ENCODE measurements at regions not wholly inside any gene's neighbourhood (a gene's known extent, or its start where the extent isn't known, plus 50 kb on each side); places are given as distances from the start of the nearest gene placed in this dataset.
"Not testable (repeated sequence)": the region's sequence is repeated elsewhere in the genome, so short reads cannot be mapped to it uniquely, and the experiment has no call there.

- ATAC-seq (ENCODE audit: insufficient read depth, low FRiP score): no peak
- TF ChIP-seq CTCF (IDR thresholded peaks at IDR 0.05; ENCODE audit: control extremely low read depth, extremely low read depth): no peak
- H3K36me3 ChIP-seq (ENCODE audit: control insufficient read depth in 4 of 4, insufficient read depth in 4 of 4, low read length in 4 of 4): no peaks in the 10 kb centered on the region
- DNase-seq: no peak
- no peak overlapping the region for H3K4me3 ChIP-seq
- no peaks in the 10 kb centered on the region for H3K9me3 ChIP-seq (ENCODE audit: control insufficient read depth in 4 of 4, insufficient read depth in 3 of 4, low read length in 3 of 4)
- peaks cover 0 to 4% (median 0%) of the 10 kb centered on the region in 5 donors for H3K4me1 ChIP-seq (ENCODE audit: control insufficient read depth in 5 of 5, insufficient read depth in 5 of 5, low read length in 5 of 5)
- peaks cover 0 to 3% (median 0%) of the 10 kb centered on the region in 3 donors for H3K27me3 ChIP-seq (ENCODE audit: control insufficient read depth in 3 of 3, insufficient read depth in 3 of 3, low read length in 2 of 3)
- no peak overlapping the region for H3K9ac ChIP-seq (ENCODE audit: insufficient read depth in 1 of 2, low read length in 2 of 2)
- no peak overlapping the region for H3K27ac ChIP-seq (ENCODE audit: low read depth in 1 of 2, low read length in 1 of 2)
Measured at GRCh38 chr17:6930749-6931148, 65.1 kb upstream of the ALOX12 start.

GRCh38 chr17:6934544-6934943 is 61.3 kb upstream of the ALOX12 start:
- not testable (repeated sequence) for H3K9me3 ChIP-seq (ENCODE audit: control insufficient read depth in 4 of 4, insufficient read depth in 3 of 4, low read length in 3 of 4); H3K9ac ChIP-seq (ENCODE audit: insufficient read depth in 1 of 2, low read length in 2 of 2); H3K36me3 ChIP-seq (ENCODE audit: control insufficient read depth in 4 of 4, insufficient read depth in 4 of 4, low read length in 4 of 4); H3K27me3 ChIP-seq (ENCODE audit: control insufficient read depth in 3 of 3, insufficient read depth in 3 of 3, low read length in 2 of 3); ATAC-seq (ENCODE audit: insufficient read depth, low FRiP score); DNase-seq; H3K27ac ChIP-seq (ENCODE audit: low read depth in 1 of 2, low read length in 1 of 2); H3K4me3 ChIP-seq; H3K4me1 ChIP-seq (ENCODE audit: control insufficient read depth in 5 of 5, insufficient read depth in 5 of 5, low read length in 5 of 5)
- WGBS, 2 donors: 73 to 94% methylated on average over 2 of the region's 2 CpGs

GRCh38 chr17:6936370-6937028 is 59.4 kb upstream of the ALOX12 start:
- Histone ChIP-seq H3K9ac (ENCODE audit: insufficient read depth in 1 of 2, low read length in 2 of 2) (peak overlapping the region in 1 of 2 donors; percentile 51), H3K4me3 (no peak overlapping the region), H3K4me1 (ENCODE audit: control insufficient read depth in 5 of 5, insufficient read depth in 5 of 5, low read length in 5 of 5) (no peaks in the 10 kb centered on the region), H3K27ac (ENCODE audit: low read depth in 1 of 2, low read length in 1 of 2) (peak overlapping the region in 1 of 2 donors; percentile 20), H3K27me3 (ENCODE audit: control insufficient read depth in 3 of 3, insufficient read depth in 3 of 3, low read length in 2 of 3) (no peaks in the 10 kb centered on the region), H3K9me3 (ENCODE audit: control insufficient read depth in 4 of 4, insufficient read depth in 3 of 4, low read length in 3 of 4) (no peaks in the 10 kb centered on the region), H3K36me3 (ENCODE audit: control insufficient read depth in 4 of 4, insufficient read depth in 4 of 4, low read length in 4 of 4) (no peaks in the 10 kb centered on the region)
- DNase-seq (peak in 2 of 3 donors; percentile 38 to 39), ATAC-seq (ENCODE audit: insufficient read depth, low FRiP score) (no peak)
- WGBS, 2 donors: 74 to 80% methylated on average over 8 of the region's 8 CpGs
- no peak for TF ChIP-seq CTCF (IDR thresholded peaks at IDR 0.05; ENCODE audit: control extremely low read depth, extremely low read depth)

GRCh38 chr17:6938637-6939036 is 57.2 kb upstream of the ALOX12 start:
- Histone ChIP-seq H3K9me3 (ENCODE audit: control insufficient read depth in 4 of 4, insufficient read depth in 3 of 4, low read length in 3 of 4) (no peaks in the 10 kb centered on the region), H3K27me3 (ENCODE audit: control insufficient read depth in 3 of 3, insufficient read depth in 3 of 3, low read length in 2 of 3) (no peaks in the 10 kb centered on the region), H3K36me3 (ENCODE audit: control insufficient read depth in 4 of 4, insufficient read depth in 4 of 4, low read length in 4 of 4) (no peaks in the 10 kb centered on the region), H3K27ac (ENCODE audit: low read depth in 1 of 2, low read length in 1 of 2) (no peak overlapping the region), H3K9ac (ENCODE audit: insufficient read depth in 1 of 2, low read length in 2 of 2) (no peak overlapping the region), H3K4me3 (no peak overlapping the region), H3K4me1 (ENCODE audit: control insufficient read depth in 5 of 5, insufficient read depth in 5 of 5, low read length in 5 of 5) (no peaks in the 10 kb centered on the region)
- WGBS, 2 donors: 55 to 58% methylated on average over 3 of the region's 3 CpGs
- ATAC-seq (ENCODE audit: insufficient read depth, low FRiP score) (no peak), DNase-seq (no peak)
- TF ChIP-seq CTCF (IDR thresholded peaks at IDR 0.05; ENCODE audit: control extremely low read depth, extremely low read depth): no peak
